ENCODE measurements at regions not wholly inside any gene's neighbourhood (a gene's known extent, or its start where the extent isn't known, plus 50 kb on each side); places are given as distances from the start of the nearest gene placed in this dataset.

DNA sequence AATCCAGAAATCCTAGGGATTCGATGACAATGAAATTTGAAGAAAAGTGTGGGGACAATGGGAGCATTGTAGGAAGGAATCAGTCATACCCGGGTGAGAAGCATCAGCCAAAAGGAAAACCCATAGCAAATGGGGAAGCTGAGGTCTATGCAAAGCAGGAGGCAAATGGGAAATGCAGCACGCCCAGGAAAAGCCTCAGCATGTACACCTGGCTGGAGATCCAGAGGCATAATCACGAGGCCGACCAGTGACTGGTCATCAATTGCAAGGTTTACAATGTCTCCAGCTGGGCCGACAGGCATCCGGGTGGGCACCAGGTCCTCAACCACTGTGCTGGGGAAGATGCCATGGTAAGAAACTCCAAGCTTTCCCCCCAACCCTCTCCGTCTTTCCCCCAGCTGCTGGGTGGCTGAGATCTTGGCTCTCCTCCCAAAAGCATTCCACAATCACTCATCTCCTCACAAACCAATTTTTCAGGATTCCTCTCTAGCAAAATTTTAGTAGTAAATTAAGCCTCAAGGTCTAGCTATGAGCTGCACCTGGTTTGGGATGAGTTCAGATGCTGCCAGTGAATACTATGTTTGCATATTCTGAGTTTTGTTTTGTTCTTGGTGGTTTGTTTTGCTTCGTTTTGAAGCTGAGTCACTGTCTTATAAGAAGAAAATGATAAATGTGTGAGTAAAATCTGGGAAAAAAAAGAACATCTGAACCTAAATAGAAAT lies 98.0 kb upstream of the OR5AK2 start:
- H3K27me3 ChIP-seq: no peaks in the 10 kb centered on the region
- TF ChIP-seq POLR2A (IDR thresholded peaks at IDR 0.05) (no peak), EP300 (IDR thresholded peaks at IDR 0.05) (no peak)
- TF ChIP-seq, protein P1, sequence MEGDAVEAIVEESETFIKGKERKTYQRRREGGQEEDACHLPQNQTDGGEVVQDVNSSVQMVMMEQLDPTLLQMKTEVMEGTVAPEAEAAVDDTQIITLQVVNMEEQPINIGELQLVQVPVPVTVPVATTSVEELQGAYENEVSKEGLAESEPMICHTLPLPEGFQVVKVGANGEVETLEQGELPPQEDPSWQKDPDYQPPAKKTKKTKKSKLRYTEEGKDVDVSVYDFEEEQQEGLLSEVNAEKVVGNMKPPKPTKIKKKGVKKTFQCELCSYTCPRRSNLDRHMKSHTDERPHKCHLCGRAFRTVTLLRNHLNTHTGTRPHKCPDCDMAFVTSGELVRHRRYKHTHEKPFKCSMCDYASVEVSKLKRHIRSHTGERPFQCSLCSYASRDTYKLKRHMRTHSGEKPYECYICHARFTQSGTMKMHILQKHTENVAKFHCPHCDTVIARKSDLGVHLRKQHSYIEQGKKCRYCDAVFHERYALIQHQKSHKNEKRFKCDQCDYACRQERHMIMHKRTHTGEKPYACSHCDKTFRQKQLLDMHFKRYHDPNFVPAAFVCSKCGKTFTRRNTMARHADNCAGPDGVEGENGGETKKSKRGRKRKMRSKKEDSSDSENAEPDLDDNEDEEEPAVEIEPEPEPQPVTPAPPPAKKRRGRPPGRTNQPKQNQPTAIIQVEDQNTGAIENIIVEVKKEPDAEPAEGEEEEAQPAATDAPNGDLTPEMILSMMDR (IDR thresholded peaks at IDR 0.05): no peak

DNA sequence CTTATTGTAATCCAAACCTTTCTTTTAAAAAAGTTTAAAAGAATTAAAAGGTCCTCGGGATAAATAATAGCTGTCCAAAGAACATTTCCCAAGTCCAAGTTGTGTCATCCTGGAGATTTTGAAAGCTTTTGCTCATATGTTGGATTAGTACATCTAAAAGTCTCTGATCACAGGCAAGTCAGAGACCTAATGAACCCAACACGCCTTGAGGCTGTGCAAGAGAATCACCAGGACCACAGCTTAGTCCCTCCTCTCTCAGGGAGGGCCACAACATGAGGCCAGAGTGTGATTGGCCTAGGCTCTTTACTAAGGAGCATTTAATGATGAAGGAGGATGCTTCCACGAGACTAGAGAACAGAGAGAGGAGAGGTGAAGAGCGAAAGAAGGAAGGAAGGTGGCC lies 98.7 kb upstream of the OR5AK2 start:
- H3K4me1 ChIP-seq: peaks cover 0 to 7% (median 0%) of the 10 kb centered on the region in 4 donors
- no peaks in the 10 kb centered on the region for H3K9me3 ChIP-seq
- TF ChIP-seq POLR2A (IDR thresholded peaks at IDR 0.05): no peak
- no peak for TF ChIP-seq EP300 (IDR thresholded peaks at IDR 0.05)
- TF ChIP-seq, protein P1 (IDR thresholded peaks at IDR 0.05): no peak
- no peaks in the 10 kb centered on the region for H3K27me3 ChIP-seq
- H3K4me3 ChIP-seq: no peak overlapping the region
- no peak for DNase-seq (ENCODE audit: low spot score in 2 of 2)
- no peak overlapping the region for H3K27ac ChIP-seq
- no peaks in the 10 kb centered on the region for H3K36me3 ChIP-seq
- 67 to 78% methylated on average over 4 of the region's 4 CpGs for WGBS, 2 donors

More for the DNA sequence above, 98.0 kb upstream of the OR5AK2 start:
- Histone ChIP-seq H3K36me3 (no peaks in the 10 kb centered on the region), H3K9me3 (no peaks in the 10 kb centered on the region), H3K4me3 (no peak overlapping the region), H3K27ac (no peak overlapping the region), H3K4me1 (no peaks in the 10 kb centered on the region)
- 65 to 76% methylated on average over 9 of the region's 9 CpGs for WGBS, 2 donors
- no peak for DNase-seq (ENCODE audit: low spot score in 2 of 2)

DNA sequence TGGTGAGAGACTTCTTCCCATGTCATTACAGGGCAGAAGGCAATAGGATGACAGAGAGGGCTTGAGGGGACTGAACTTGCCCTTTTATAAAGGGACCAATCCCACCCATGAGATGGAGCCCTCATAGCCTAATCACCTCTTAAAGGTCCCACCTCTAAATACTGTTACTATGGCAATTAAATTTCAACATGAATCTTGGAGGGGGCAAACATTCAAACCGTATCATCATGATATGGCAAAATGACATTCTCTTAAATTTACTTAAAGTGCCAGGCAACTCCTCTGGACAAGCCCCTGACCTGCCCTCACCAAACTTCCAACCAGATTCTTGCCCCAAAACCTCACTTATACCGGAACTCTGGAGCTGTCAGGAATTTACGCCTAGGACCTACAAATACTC lies 100.8 kb upstream of the OR5AK2 start:
- Histone ChIP-seq H3K27me3 (no peaks in the 10 kb centered on the region), H3K4me3 (no peak overlapping the region), H3K4me1 (peaks cover 0 to 8% (median 0%) of the 10 kb centered on the region in 4 donors), H3K9me3 (no peaks in the 10 kb centered on the region), H3K36me3 (no peaks in the 10 kb centered on the region), H3K27ac (no peak overlapping the region)
- TF ChIP-seq EP300 (IDR thresholded peaks at IDR 0.05) (no peak), POLR2A (IDR thresholded peaks at IDR 0.05) (no peak)
- TF ChIP-seq, protein P1 (IDR thresholded peaks at IDR 0.05): no peak
- WGBS, 2 donors: 84 to 88% methylated on average over 3 of the region's 3 CpGs
- no peak for DNase-seq (ENCODE audit: low spot score in 2 of 2)

DNA sequence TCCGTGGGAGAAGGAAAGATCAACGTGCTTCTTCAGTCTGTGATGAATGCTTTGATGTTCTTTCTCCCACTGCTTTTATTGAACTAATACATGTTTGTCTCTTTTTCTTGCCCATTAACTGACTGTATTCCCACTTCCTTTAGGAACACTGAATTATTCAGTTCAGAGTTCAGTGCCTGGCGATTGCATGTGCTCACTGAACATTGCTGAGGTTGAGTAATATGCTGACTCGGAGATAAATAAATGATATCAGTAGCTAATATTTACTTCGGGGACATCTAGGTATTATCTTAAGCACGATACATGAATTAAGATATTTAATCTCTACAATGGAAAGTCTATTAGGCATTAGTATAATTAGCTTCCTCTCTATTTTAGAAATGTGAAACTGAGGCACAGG lies 102.3 kb upstream of the OR5AK2 start:
- Histone ChIP-seq H3K27me3 (no peaks in the 10 kb centered on the region), H3K36me3 (no peaks in the 10 kb centered on the region), H3K4me1 (peaks cover 0 to 8% (median 0%) of the 10 kb centered on the region in 4 donors), H3K9me3 (no peaks in the 10 kb centered on the region), H3K4me3 (no peak overlapping the region), H3K27ac (no peak overlapping the region)
- WGBS, 2 donors: 54 to 60% methylated on average over 6 of the region's 6 CpGs
- no peak for DNase-seq (ENCODE audit: low spot score in 2 of 2)
- TF ChIP-seq POLR2A (IDR thresholded peaks at IDR 0.05) (no peak), EP300 (IDR thresholded peaks at IDR 0.05) (no peak)
- TF ChIP-seq, protein P1 (IDR thresholded peaks at IDR 0.05): no peak

DNA sequence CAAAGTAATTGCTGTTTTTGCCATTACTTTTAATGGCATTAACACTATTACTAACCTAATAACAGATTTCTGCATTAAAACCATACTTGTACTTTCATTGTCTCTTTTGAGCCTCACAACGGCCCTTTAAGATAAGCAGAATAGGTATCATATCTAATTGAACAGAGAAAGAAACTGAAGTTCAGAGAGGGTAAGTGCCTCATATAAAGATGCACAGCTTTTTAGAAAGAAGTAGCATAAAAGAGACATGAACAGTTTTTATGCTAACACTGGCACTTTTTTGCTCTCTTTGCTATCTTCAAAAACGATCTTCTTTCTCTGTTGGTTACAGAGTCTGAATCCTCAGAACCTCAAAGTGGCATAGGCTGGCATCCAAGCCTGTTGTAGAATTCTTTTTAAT lies 102.9 kb upstream of the OR5AK2 start:
- Histone ChIP-seq H3K27me3 (no peaks in the 10 kb centered on the region), H3K27ac (no peak overlapping the region), H3K4me1 (peaks cover 0 to 8% (median 0%) of the 10 kb centered on the region in 4 donors), H3K4me3 (no peak overlapping the region), H3K9me3 (no peaks in the 10 kb centered on the region), H3K36me3 (no peaks in the 10 kb centered on the region)
- WGBS, 2 donors: 60 to 75% methylated on average over 2 of the region's 2 CpGs
- no peak for DNase-seq (ENCODE audit: low spot score in 2 of 2)
- TF ChIP-seq, protein P1 (IDR thresholded peaks at IDR 0.05): no peak
- TF ChIP-seq POLR2A (IDR thresholded peaks at IDR 0.05): no peak
- TF ChIP-seq EP300 (IDR thresholded peaks at IDR 0.05): no peak
